AG10803 (cell line): ENCODE measurements at regions not wholly inside any gene's neighbourhood (a gene's known extent, or its start where the extent isn't known, plus 50 kb on each side); places are given as distances from the start of the nearest gene placed in this dataset.
"Not testable (repeated sequence)": the region's sequence is repeated elsewhere in the genome, so short reads cannot be mapped to it uniquely, and the experiment has no call there.

ENCODE experiments used
- DNase-seq: peaks from one replicate; pipeline ENCODE4 v3.0.0; 2010; ENCODE audit warnings: low read depth
- H3K4me3 ChIP-seq: 2 replicates; pipeline ENCODE4 v1.5.1; 2011; ENCODE audit warnings: mild to moderate bottlenecking, low read length, control low read depth
- TF ChIP-seq, protein P1 (sequence below): conservative IDR thresholded peaks from 2 replicates; pipeline ENCODE4 v1.5.1; 2011; ENCODE audit warnings: mild to moderate bottlenecking, low read length, control low read depth, inconsistent platforms

- peak; percentile 49 for DNase-seq
These were observed 178.4 kb downstream of the PSMG1 start for GRCh38 chr21:39004634-39005501.

DNA sequence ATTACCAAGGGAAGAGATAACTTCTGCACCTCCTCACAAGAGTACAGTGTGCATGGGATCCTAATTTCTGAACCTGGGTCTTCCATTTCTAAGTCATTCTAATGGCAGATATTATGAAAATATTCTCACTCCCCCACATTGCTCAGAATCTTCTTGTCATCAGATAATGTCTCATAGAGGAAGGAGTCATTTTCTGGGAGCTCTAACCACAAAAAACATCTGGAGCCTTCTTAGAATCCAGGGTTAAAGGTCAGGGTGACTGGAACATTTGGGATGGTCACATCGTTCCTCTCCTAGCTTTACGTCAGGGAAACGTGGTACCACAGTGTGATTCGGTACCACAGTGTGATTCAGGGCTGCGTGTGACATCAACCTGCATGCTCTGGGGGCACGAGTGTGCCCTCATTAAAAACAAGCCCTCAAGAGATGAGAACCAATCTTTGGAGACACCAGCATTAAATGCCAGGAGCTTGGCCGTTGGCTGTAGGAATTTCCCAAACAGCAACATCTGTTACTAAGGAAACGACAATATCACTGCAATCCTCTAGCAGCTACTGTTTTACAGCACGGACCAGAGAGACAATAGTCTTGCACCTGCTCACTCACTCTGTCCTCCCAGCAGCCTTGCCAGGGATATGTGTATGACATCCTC lies 179.1 kb downstream of the PSMG1 start:
- no peak overlapping the region for H3K4me3 ChIP-seq
- TF ChIP-seq, protein P1, sequence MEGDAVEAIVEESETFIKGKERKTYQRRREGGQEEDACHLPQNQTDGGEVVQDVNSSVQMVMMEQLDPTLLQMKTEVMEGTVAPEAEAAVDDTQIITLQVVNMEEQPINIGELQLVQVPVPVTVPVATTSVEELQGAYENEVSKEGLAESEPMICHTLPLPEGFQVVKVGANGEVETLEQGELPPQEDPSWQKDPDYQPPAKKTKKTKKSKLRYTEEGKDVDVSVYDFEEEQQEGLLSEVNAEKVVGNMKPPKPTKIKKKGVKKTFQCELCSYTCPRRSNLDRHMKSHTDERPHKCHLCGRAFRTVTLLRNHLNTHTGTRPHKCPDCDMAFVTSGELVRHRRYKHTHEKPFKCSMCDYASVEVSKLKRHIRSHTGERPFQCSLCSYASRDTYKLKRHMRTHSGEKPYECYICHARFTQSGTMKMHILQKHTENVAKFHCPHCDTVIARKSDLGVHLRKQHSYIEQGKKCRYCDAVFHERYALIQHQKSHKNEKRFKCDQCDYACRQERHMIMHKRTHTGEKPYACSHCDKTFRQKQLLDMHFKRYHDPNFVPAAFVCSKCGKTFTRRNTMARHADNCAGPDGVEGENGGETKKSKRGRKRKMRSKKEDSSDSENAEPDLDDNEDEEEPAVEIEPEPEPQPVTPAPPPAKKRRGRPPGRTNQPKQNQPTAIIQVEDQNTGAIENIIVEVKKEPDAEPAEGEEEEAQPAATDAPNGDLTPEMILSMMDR, result no peak
- peak; percentile 68 for DNase-seq

More at GRCh38 chr21:39004634-39005501, 178.4 kb downstream of the PSMG1 start:
- TF ChIP-seq, protein P1, result no peak
- H3K4me3 ChIP-seq, result no peak overlapping the region

- H3K4me3 ChIP-seq, result no peak overlapping the region
- no peak for DNase-seq
- TF ChIP-seq, protein P1, result no peak
These were observed 181.9 kb downstream of the PSMG1 start for GRCh38 chr21:39001341-39001740.

- DNase-seq, result no peak
- TF ChIP-seq, protein P1, result no peak
- H3K4me3 ChIP-seq, result no peak overlapping the region
These were observed 182.8 kb downstream of the PSMG1 start for GRCh38 chr21:39000496-39000895.

- TF ChIP-seq, protein P1, result no peak
- DNase-seq, result no peak
- H3K4me3 ChIP-seq, result no peak overlapping the region
These were observed 184.1 kb downstream of the PSMG1 start for GRCh38 chr21:38999161-38999560.

DNA sequence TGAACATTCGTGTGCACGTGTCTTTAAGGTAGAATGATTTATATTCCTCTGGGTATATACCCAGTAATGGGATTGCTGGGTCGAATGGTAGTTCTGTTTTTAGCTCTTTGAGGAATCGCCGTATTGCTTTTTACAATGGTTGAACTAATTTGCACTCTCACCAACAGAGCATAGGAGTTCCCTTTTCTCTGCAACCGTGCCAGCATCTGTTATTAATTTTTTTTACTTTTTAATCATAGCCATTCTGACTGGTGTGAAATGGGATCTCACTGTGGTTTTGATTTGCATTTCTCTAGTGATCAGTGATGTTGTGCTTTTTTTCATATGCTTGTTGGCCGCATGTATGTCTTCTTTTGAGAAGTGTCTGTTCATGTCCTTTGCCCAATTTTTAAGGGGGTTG lies 185.0 kb downstream of the PSMG1 start:
- not testable (repeated sequence) for DNase-seq, H3K4me3 ChIP-seq

GRCh38 chr21:38997843-38998175 lies 185.4 kb downstream of the PSMG1 start:
- H3K4me3 ChIP-seq, DNase-seq: not testable (repeated sequence)
